ENCODE measurements at regions not wholly inside any gene's neighbourhood (a gene's known extent, or its start where the extent isn't known, plus 50 kb on each side); places are given as distances from the start of the nearest gene placed in this dataset.
"Not testable (repeated sequence)": the region's sequence is repeated elsewhere in the genome, so short reads cannot be mapped to it uniquely, and the experiment has no call there.

DNA sequence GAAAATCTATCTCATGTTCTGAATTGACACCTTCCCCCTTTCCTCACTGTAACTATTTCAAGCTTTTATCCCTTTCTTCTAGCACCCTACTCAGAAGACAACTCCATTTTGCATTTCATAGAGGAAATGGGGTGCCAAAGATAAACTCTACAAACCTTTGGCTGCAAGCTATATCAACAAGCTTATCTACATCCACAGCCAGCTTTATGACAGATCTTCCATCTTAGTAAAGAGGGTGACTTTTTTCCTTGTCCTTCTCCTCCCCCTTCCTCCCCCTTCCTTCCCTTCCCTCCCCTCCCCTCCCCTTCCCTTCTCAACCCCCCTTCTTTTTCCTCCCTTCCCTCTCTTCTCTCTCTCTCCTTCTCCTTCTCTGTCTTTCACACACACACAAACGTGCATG, 58.0 kb upstream of the OLIG3 start (continued):
- TF ChIP-seq, protein P1, sequence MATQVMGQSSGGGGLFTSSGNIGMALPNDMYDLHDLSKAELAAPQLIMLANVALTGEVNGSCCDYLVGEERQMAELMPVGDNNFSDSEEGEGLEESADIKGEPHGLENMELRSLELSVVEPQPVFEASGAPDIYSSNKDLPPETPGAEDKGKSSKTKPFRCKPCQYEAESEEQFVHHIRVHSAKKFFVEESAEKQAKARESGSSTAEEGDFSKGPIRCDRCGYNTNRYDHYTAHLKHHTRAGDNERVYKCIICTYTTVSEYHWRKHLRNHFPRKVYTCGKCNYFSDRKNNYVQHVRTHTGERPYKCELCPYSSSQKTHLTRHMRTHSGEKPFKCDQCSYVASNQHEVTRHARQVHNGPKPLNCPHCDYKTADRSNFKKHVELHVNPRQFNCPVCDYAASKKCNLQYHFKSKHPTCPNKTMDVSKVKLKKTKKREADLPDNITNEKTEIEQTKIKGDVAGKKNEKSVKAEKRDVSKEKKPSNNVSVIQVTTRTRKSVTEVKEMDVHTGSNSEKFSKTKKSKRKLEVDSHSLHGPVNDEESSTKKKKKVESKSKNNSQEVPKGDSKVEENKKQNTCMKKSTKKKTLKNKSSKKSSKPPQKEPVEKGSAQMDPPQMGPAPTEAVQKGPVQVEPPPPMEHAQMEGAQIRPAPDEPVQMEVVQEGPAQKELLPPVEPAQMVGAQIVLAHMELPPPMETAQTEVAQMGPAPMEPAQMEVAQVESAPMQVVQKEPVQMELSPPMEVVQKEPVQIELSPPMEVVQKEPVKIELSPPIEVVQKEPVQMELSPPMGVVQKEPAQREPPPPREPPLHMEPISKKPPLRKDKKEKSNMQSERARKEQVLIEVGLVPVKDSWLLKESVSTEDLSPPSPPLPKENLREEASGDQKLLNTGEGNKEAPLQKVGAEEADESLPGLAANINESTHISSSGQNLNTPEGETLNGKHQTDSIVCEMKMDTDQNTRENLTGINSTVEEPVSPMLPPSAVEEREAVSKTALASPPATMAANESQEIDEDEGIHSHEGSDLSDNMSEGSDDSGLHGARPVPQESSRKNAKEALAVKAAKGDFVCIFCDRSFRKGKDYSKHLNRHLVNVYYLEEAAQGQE (IDR thresholded peaks at IDR 0.05; ENCODE audit: low read depth, low read length), result no peak
- no peak for TF ChIP-seq GATA2 (CRISPR knock-in tag; IDR thresholded peaks at IDR 0.05)
- no peak for TF ChIP-seq NFIC (IDR thresholded peaks at IDR 0.05; ENCODE audit: borderline replicate concordance)
- TF ChIP-seq RCOR1 (IDR thresholded peaks at IDR 0.05; ENCODE audit: low read length), result no peak
- no peak for TF ChIP-seq TAF1 (IDR thresholded peaks at IDR 0.05; ENCODE audit: borderline replicate concordance, low read depth, low read length)
- TF ChIP-seq, protein P2, sequence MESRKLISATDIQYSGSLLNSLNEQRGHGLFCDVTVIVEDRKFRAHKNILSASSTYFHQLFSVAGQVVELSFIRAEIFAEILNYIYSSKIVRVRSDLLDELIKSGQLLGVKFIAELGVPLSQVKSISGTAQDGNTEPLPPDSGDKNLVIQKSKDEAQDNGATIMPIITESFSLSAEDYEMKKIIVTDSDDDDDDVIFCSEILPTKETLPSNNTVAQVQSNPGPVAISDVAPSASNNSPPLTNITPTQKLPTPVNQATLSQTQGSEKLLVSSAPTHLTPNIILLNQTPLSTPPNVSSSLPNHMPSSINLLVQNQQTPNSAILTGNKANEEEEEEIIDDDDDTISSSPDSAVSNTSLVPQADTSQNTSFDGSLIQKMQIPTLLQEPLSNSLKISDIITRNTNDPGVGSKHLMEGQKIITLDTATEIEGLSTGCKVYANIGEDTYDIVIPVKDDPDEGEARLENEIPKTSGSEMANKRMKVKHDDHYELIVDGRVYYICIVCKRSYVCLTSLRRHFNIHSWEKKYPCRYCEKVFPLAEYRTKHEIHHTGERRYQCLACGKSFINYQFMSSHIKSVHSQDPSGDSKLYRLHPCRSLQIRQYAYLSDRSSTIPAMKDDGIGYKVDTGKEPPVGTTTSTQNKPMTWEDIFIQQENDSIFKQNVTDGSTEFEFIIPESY (IDR thresholded peaks at IDR 0.05; ENCODE audit: borderline replicate concordance, low read depth), result no peak
- TF ChIP-seq, protein P3, sequence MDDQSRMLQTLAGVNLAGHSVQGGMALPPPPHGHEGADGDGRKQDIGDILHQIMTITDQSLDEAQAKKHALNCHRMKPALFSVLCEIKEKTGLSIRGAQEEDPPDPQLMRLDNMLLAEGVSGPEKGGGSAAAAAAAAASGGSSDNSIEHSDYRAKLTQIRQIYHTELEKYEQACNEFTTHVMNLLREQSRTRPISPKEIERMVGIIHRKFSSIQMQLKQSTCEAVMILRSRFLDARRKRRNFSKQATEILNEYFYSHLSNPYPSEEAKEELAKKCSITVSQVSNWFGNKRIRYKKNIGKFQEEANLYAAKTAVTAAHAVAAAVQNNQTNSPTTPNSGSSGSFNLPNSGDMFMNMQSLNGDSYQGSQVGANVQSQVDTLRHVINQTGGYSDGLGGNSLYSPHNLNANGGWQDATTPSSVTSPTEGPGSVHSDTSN (IDR thresholded peaks at IDR 0.05), result no peak

DNA sequence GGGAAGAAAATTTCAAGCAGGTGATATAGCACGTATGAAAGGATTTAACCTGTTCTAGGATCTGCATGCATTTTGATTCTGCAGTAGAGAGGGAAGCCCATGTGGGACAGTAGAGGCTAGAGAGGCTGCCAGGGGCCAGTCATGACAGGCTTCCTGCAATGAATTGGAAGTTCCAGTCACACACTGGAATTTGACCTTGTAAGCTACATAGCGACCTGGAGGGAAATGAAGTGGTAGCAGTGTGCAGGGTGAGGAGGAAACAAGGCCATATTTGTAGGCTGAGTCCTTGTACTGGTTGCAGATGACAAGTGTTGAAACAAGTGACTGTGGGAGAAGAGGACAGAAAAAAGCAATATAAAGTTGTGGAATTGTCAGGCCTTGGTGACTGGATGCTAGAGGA, 58.6 kb upstream of the OLIG3 start:
- H3F3A ChIP-seq (replicated peaks; ENCODE audit: insufficient read depth), result no peaks in the 10 kb centered on the region
- no peaks in the 10 kb centered on the region for H3K9me3 ChIP-seq
- CTCF ChIA-PET, result no interaction called here
- no peak overlapping the region for H3K4me3 ChIP-seq (ENCODE audit: low read depth in 2 of 2, low read length in 1 of 2)
- H3K27ac ChIP-seq (ENCODE audit: low read depth in 2 of 2, low read length in 1 of 2), result no peak overlapping the region
- 6% methylated on average over 2 of the region's 2 CpGs for WGBS (ENCODE audit: low lambda C conversion rate)
- H3K4me2 ChIP-seq, result no peak overlapping the region
- no peaks in the 10 kb centered on the region for H3K79me2 ChIP-seq (ENCODE audit: insufficient read depth)
- no peaks in the 10 kb centered on the region for H3K36me3 ChIP-seq (replicated peaks in 1 of 2; ENCODE audit: control insufficient read depth in 1 of 2, insufficient read depth in 2 of 2, low read length in 1 of 2)
- POLR2A ChIA-PET, result no interaction called here
- no peaks in the 10 kb centered on the region for H3K27me3 ChIP-seq (ENCODE audit: insufficient read depth)
- no peaks in the 10 kb centered on the region for H4K20me1 ChIP-seq (ENCODE audit: insufficient read depth)
- H2AFZ ChIP-seq (ENCODE audit: low read depth), result no peak overlapping the region
- no peak for DNase-seq
- TF ChIP-seq NRF1 (IDR thresholded peaks at IDR 0.05; ENCODE audit: low read depth, low read length) (no peak), YY1 (IDR thresholded peaks at IDR 0.05; ENCODE audit: low read depth) (no peak), RCOR1 (IDR thresholded peaks at IDR 0.05; ENCODE audit: low read length) (no peak), FOXM1 (IDR thresholded peaks at IDR 0.05; ENCODE audit: low read depth) (no peak)
- TF ChIP-seq, protein P1 (IDR thresholded peaks at IDR 0.05; ENCODE audit: low read depth, low read length), result no peak
- TF ChIP-seq, protein P4, sequence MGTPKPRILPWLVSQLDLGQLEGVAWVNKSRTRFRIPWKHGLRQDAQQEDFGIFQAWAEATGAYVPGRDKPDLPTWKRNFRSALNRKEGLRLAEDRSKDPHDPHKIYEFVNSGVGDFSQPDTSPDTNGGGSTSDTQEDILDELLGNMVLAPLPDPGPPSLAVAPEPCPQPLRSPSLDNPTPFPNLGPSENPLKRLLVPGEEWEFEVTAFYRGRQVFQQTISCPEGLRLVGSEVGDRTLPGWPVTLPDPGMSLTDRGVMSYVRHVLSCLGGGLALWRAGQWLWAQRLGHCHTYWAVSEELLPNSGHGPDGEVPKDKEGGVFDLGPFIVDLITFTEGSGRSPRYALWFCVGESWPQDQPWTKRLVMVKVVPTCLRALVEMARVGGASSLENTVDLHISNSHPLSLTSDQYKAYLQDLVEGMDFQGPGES (IDR thresholded peaks at IDR 0.05; ENCODE audit: low read depth, low read length), result no peak
- H3K9me2 ChIP-seq, result no peaks in the 10 kb centered on the region
- H3K4me1 ChIP-seq (ENCODE audit: control insufficient read depth in 1 of 2, insufficient read depth in 2 of 2, low read depth in 1 of 2, low read length in 1 of 2), result no peaks in the 10 kb centered on the region
- H3K9ac ChIP-seq, result no peak overlapping the region

DNA sequence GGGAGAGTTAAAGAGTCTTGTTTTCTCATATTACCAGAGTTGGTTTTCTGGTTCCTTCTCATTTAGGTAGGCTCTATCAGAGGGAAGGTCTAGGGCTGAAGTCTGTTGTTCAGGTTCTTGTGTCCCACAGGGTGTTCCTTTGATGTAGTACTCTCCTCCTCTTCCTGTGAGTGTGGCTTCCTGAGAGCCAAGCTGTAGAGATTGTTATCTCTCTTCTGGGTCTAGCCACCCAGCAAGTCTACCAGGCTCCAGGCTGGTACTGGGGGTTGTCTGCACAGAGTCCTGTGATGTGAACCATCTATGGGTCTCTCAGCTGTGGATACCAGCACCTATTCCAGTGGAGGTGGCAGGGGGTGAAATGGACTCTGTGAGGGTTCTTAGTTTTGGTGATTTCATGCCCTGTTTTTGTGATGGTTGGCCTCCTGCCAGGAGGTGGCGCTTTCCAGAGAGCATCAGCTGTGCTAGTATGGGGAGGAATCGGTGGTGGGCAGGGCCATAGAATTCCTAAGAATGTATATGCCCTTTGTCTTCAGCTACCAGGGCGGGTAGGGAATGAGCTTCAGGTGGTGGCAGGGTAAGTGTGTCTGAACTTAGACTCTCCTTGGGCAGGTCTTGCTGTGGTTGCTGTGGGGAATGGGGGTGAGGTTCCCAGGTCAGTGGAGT, 65.5 kb upstream of the OLIG3 start:
- POLR2A ChIA-PET, result not testable (repeated sequence)

More for the DNA sequence above, 65.5 kb upstream of the OLIG3 start:
- H3F3A ChIP-seq (replicated peaks; ENCODE audit: insufficient read depth); H3K36me3 ChIP-seq (replicated peaks in 1 of 2; ENCODE audit: control insufficient read depth in 1 of 2, insufficient read depth in 2 of 2, low read length in 1 of 2); H3K27ac ChIP-seq (ENCODE audit: low read depth in 2 of 2, low read length in 1 of 2); H3K9me3 ChIP-seq; H3K4me2 ChIP-seq; H3K9me2 ChIP-seq; H2AFZ ChIP-seq (ENCODE audit: low read depth); H3K4me1 ChIP-seq (ENCODE audit: control insufficient read depth in 1 of 2, insufficient read depth in 2 of 2, low read depth in 1 of 2, low read length in 1 of 2); H3K27me3 ChIP-seq (ENCODE audit: insufficient read depth); H3K4me3 ChIP-seq (ENCODE audit: low read depth in 2 of 2, low read length in 1 of 2); DNase-seq; H3K79me2 ChIP-seq (ENCODE audit: insufficient read depth); H3K9ac ChIP-seq; H4K20me1 ChIP-seq (ENCODE audit: insufficient read depth): not testable (repeated sequence)
- WGBS (ENCODE audit: low lambda C conversion rate), result 0% methylated on average over 2 of the region's 3 CpGs
- CTCF ChIA-PET, result interaction anchor here (1.4 kb wide), 1 partner anchor 17 kb away, joined by 5 read pairs; no protein-coding TSS in a partner anchor

Data from SK-N-SH (cell line).